Liver (tissue), 8 donors: ENCODE measurements at regions not wholly inside any gene's neighbourhood (a gene's known extent, or its start where the extent isn't known, plus 50 kb on each side); places are given as distances from the start of the nearest gene placed in this dataset.

ENCODE experiments used
- DNase-seq: peaks from one replicate; pipeline ENCODE4 v3.0.0-alpha.2; 2017; ENCODE audit warnings: low spot score
- H3K27ac ChIP-seq, 2 donors: one replicate each; pipeline ENCODE4 v1.7.0; 2013; ENCODE audit warnings: inconsistent platforms in 2 of 2, low read length in 2 of 2, control low read depth in 1 of 2, low read depth in 1 of 2, mild to moderate bottlenecking in 1 of 2
- H3K27me3 ChIP-seq, 4 donors: one replicate each; pipeline versions ENCODE4 v1.6.1 to v1.7.0; 2013; ENCODE audit warnings: low read length in 3 of 4, inconsistent platforms in 1 of 4, mild to moderate bottlenecking in 1 of 4, moderate library complexity in 1 of 4; ENCODE audit not compliant: control insufficient read depth in 4 of 4, insufficient read depth in 4 of 4
- H3K36me3 ChIP-seq, 4 donors: one replicate each; pipeline versions ENCODE4 v1.6.1 to v1.7.0; 2013; ENCODE audit warnings: low read length in 3 of 4, mild to moderate bottlenecking in 3 of 4, low read depth in 1 of 4, moderate library complexity in 1 of 4; ENCODE audit not compliant: control insufficient read depth in 4 of 4, insufficient read depth in 3 of 4
- H3K4me1 ChIP-seq, 4 donors: one replicate each; pipeline versions ENCODE4 v1.6.1 to v1.7.0; 2013; ENCODE audit warnings: low read length in 3 of 4, mild to moderate bottlenecking in 3 of 4, moderate library complexity in 1 of 4; ENCODE audit not compliant: control insufficient read depth in 4 of 4, insufficient read depth in 4 of 4
- H3K4me3 ChIP-seq, 3 donors: one replicate each; pipeline versions ENCODE4 v1.6.1 to v1.7.0; 2013; ENCODE audit warnings: low read length in 3 of 3, control low read depth in 1 of 3, low read depth in 1 of 3, mild to moderate bottlenecking in 1 of 3
- H3K9ac ChIP-seq, 2 donors: one replicate each; pipeline ENCODE4 v1.7.0; 2013; ENCODE audit warnings: low read length in 2 of 2, mild to moderate bottlenecking in 2 of 2, moderate library complexity in 2 of 2, control low read depth in 1 of 2, low read depth in 1 of 2
- H3K9me3 ChIP-seq, 4 donors: one replicate each; pipeline versions ENCODE4 v1.6.1 to v1.7.0; 2013; ENCODE audit warnings: low read length in 3 of 4; ENCODE audit not compliant: control insufficient read depth in 4 of 4
- EGR1 ChIP-seq, 2 donors: IDR thresholded peaks; 2 replicates each; pipeline ENCODE4 v1.6.1; 2016 to 2018; ENCODE audit warnings: antibody characterized with exemption in 2 of 2, low read depth in 2 of 2
- FOXA1 ChIP-seq: IDR thresholded peaks from 2 replicates; pipeline ENCODE4 v1.6.1; 2016; ENCODE audit warnings: antibody characterized with exemption
- GABPA ChIP-seq, 2 donors: IDR thresholded peaks in 1 of 2; conservative IDR thresholded peaks in 1 of 2; 2 replicates each; pipeline ENCODE4 v1.6.1; 2016; ENCODE audit warnings: antibody characterized with exemption in 2 of 2, mild to moderate bottlenecking in 1 of 2, moderate library complexity in 1 of 2
- HNF4A ChIP-seq, 2 donors: conservative IDR thresholded peaks; 2 replicates each; pipeline ENCODE4 v1.6.1; 2016; ENCODE audit warnings: antibody characterized with exemption in 2 of 2, mild to moderate bottlenecking in 2 of 2
- HNF4G ChIP-seq: IDR thresholded peaks from 2 replicates; pipeline ENCODE4 v1.6.1; 2016; ENCODE audit warnings: antibody characterized with exemption
- NR2F2 ChIP-seq: IDR thresholded peaks from 2 replicates; pipeline ENCODE4 v1.6.1; 2016; ENCODE audit warnings: antibody characterized with exemption
- RAD21 ChIP-seq, 2 donors: IDR thresholded peaks; 2 replicates each; pipeline ENCODE4 v1.6.1; 2016; ENCODE audit warnings: antibody characterized with exemption in 2 of 2, mild to moderate bottlenecking in 2 of 2
- RXRA ChIP-seq, 2 donors: IDR thresholded peaks; 2 replicates each; pipeline ENCODE4 v1.6.1; 2017 to 2018; ENCODE audit warnings: antibody characterized with exemption in 2 of 2, mild to moderate bottlenecking in 1 of 2
- SP1 ChIP-seq: IDR thresholded peaks from 2 replicates; pipeline ENCODE4 v1.6.1; 2018; ENCODE audit warnings: antibody characterized with exemption, mild to moderate bottlenecking
- TAF1 ChIP-seq: conservative IDR thresholded peaks from 2 replicates; pipeline ENCODE4 v1.6.1; 2016; ENCODE audit warnings: antibody characterized with exemption, mild to moderate bottlenecking
- YY1 ChIP-seq: IDR thresholded peaks from 2 replicates; pipeline ENCODE4 v1.6.1; 2016; ENCODE audit warnings: antibody characterized with exemption, mild to moderate bottlenecking
- WGBS: extraction: QIAGEN DNeasy Blood & Tissue Kit; methylation state at CpG from one replicate; pipeline ENCODE4 v1.1.7; 2013; 5-methylcytosine and 5-hydroxymethylcytosine counted together
- TF ChIP-seq, protein P1 (sequence below): IDR thresholded peaks from 2 replicates; pipeline ENCODE4 v1.6.1; 2016; ENCODE audit warnings: antibody characterized with exemption
- TF ChIP-seq, protein P2 (sequence below): IDR thresholded peaks from 2 replicates; pipeline ENCODE4 v1.6.1; 2016; ENCODE audit warnings: antibody characterized with exemption, mild to moderate bottlenecking
- TF ChIP-seq, protein P3 (sequence below): IDR thresholded peaks from 2 replicates; pipeline ENCODE4 v1.6.1; 2016; ENCODE audit warnings: antibody characterized with exemption
- TF ChIP-seq, protein P4 (sequence below): fragments of 150-350 bp; IDR thresholded peaks from 2 replicates; pipeline ENCODE4 v1.5.1; 2017; ENCODE audit warnings: improper control_type of control experiment, low read depth, low read length; ENCODE audit not compliant: missing input control
- donor health status: healthy.
- donor health status: healthy.
- donor health status: healthy.
- donor health status: healthy.
- donor health status: healthy.

DNA sequence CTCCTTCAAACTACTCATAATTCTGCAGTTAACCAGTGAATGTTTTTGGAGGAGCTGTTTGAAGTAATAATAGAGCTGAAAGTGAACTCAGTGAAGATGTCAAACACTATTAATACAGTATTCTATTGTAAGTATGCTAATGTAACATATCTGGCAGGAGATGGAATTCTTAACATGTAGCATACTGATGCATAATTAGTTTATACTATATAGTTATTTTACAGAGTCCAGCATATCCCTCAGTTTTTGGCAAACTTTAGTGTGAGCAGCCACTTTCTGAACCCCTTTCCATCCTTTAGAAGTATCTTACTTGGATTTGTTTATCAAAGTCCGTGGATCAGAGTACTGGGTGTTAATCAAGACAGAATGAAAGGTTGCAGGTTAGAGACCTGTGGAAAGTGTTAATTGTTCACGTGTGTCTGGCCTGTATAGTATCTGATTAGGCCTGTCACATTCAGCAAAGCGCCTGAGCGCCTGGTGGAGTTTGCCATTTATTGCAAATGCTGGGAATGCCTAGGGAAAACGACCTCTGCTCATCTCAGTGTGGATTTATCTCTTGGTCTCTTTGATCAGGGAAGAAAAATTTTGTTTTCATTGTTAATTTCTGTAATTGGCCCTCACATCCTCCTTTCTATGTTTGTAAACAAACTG, 251.7 kb upstream of the MAD2L1 start:
- no peak overlapping the region for H3K27ac ChIP-seq
- TF ChIP-seq SP1 (no peak), RAD21 (IDR thresholded peaks at IDR 0.05) (no peak), HNF4G (no peak)
- TF ChIP-seq, protein P1, sequence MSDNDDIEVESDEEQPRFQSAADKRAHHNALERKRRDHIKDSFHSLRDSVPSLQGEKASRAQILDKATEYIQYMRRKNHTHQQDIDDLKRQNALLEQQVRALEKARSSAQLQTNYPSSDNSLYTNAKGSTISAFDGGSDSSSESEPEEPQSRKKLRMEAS = no peak
- no peak overlapping the region for H3K9ac ChIP-seq
- no peaks in the 10 kb centered on the region for H3K9me3 ChIP-seq
- H3K4me1 ChIP-seq = no peaks in the 10 kb centered on the region
- H3K36me3 ChIP-seq = no peaks in the 10 kb centered on the region
- no peak overlapping the region for H3K4me3 ChIP-seq
- DNase-seq = no peak
- 38% methylated on average over 5 of the region's 5 CpGs for WGBS
- no peaks in the 10 kb centered on the region for H3K27me3 ChIP-seq

DNA sequence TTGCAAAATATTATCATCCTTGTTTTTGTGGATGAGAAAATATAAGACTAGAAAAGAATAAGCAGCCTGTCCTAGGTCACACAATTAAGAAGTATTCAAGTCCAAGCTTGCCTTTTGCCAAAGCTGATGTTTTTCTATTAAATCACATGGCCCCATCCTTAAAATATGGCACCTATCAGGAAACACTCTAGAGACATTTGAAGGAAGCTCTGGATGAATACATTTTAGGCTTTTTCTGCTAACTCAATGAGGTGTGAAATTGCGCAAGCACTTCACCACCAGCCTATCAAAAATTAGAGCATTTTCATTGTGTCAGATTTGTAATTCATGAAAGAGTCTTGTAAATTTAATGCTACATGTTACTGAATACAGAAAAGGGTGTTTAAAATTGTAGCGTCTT, 251.1 kb upstream of the MAD2L1 start:
- TF ChIP-seq SP1 (no peak), NR2F2 (no peak), TAF1 (no peak), YY1 (no peak), HNF4A (conservative IDR thresholded peaks at IDR 0.05) (no peak), GABPA (IDR thresholded peaks at IDR 0.05 in 1 of 2, conservative IDR thresholded peaks at IDR 0.05 in 1 of 2) (no peak), EGR1 (IDR thresholded peaks at IDR 0.05; ENCODE audit: low read depth in 2 of 2) (no peak), RAD21 (IDR thresholded peaks at IDR 0.05) (no peak), RXRA (IDR thresholded peaks at IDR 0.05) (no peak), HNF4G (no peak), FOXA1 (no peak)
- TF ChIP-seq, protein P1 = no peak
- TF ChIP-seq, protein P2, sequence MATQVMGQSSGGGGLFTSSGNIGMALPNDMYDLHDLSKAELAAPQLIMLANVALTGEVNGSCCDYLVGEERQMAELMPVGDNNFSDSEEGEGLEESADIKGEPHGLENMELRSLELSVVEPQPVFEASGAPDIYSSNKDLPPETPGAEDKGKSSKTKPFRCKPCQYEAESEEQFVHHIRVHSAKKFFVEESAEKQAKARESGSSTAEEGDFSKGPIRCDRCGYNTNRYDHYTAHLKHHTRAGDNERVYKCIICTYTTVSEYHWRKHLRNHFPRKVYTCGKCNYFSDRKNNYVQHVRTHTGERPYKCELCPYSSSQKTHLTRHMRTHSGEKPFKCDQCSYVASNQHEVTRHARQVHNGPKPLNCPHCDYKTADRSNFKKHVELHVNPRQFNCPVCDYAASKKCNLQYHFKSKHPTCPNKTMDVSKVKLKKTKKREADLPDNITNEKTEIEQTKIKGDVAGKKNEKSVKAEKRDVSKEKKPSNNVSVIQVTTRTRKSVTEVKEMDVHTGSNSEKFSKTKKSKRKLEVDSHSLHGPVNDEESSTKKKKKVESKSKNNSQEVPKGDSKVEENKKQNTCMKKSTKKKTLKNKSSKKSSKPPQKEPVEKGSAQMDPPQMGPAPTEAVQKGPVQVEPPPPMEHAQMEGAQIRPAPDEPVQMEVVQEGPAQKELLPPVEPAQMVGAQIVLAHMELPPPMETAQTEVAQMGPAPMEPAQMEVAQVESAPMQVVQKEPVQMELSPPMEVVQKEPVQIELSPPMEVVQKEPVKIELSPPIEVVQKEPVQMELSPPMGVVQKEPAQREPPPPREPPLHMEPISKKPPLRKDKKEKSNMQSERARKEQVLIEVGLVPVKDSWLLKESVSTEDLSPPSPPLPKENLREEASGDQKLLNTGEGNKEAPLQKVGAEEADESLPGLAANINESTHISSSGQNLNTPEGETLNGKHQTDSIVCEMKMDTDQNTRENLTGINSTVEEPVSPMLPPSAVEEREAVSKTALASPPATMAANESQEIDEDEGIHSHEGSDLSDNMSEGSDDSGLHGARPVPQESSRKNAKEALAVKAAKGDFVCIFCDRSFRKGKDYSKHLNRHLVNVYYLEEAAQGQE = no peak
- TF ChIP-seq, protein P3, sequence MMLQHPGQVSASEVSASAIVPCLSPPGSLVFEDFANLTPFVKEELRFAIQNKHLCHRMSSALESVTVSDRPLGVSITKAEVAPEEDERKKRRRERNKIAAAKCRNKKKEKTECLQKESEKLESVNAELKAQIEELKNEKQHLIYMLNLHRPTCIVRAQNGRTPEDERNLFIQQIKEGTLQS = no peak
- TF ChIP-seq, protein P4, sequence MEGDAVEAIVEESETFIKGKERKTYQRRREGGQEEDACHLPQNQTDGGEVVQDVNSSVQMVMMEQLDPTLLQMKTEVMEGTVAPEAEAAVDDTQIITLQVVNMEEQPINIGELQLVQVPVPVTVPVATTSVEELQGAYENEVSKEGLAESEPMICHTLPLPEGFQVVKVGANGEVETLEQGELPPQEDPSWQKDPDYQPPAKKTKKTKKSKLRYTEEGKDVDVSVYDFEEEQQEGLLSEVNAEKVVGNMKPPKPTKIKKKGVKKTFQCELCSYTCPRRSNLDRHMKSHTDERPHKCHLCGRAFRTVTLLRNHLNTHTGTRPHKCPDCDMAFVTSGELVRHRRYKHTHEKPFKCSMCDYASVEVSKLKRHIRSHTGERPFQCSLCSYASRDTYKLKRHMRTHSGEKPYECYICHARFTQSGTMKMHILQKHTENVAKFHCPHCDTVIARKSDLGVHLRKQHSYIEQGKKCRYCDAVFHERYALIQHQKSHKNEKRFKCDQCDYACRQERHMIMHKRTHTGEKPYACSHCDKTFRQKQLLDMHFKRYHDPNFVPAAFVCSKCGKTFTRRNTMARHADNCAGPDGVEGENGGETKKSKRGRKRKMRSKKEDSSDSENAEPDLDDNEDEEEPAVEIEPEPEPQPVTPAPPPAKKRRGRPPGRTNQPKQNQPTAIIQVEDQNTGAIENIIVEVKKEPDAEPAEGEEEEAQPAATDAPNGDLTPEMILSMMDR = no peak
- no peak overlapping the region for H3K4me3 ChIP-seq

More for the DNA sequence above, 251.1 kb upstream of the MAD2L1 start:
- H3K27me3 ChIP-seq = no peaks in the 10 kb centered on the region
- no peaks in the 10 kb centered on the region for H3K9me3 ChIP-seq
- H3K27ac ChIP-seq = no peak overlapping the region
- no peaks in the 10 kb centered on the region for H3K4me1 ChIP-seq
- DNase-seq = no peak
- WGBS = 91% methylated on average over 2 of the region's 2 CpGs
- no peaks in the 10 kb centered on the region for H3K36me3 ChIP-seq
- H3K9ac ChIP-seq = no peak overlapping the region
